ENCODE measurements at regions not wholly inside any gene's neighbourhood (a gene's known extent, or its start where the extent isn't known, plus 50 kb on each side); places are given as distances from the start of the nearest gene placed in this dataset.

DNA sequence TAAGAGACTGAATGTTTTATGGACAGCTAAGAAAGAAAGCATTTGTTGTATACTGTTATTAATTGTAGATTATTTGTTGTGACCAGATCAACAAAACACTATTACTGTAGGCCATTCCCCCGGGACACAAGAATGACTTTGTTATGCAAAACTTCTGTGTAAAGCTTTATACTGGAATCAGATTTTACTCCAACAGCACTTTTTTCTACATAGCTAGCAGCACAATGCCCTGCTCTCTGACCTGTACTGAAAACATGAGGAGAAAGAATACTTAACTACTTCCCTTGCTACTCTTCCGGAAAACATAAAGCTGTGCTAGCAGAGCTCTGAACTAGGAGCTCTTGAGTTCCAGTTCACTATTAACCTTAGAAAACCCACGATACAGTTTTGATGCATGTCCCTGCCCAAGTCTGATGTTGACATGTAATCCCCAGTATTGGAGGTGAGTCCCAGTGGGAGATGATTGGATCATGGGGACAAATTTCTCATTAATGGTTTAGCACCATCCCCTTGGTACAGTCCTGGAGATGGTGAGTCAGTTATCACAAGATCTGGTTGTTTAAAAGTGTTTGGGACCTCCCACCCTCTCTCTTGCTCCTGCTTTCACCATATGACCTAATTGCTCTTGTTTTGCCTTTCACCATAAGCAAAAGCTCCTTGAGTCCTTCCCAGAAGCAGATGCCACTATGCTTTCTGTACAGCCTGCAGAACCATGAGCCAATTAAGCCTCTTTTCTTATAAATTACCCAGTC, 601.1 kb upstream of the PIK3C3 start:
- DNase-seq (ENCODE audit: low read depth), result no peak

- no peak for DNase-seq (ENCODE audit: low read depth)
Observed at GRCh38 chr18:41351430-41351829, 603.6 kb upstream of the PIK3C3 start.

DNA sequence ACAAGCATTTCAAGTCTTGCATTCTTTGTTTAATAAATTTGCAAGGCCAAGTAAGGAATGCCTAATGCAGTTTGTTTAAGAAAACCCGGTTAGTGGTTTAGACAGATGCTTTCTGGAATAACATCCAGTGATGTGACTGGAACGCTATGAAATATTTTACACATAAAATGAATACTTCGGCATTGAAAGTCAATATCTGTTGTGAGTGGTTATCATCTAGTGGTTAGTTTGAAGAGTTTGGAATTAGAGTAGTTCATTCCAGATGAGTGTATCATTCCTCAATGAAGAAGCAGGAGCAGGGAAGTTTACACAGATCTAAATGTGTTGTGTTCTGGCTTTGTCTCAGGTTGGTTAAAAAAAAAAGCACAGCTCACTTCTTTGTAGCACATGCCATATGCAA, 608.0 kb upstream of the PIK3C3 start:
- no peak for DNase-seq (ENCODE audit: low read depth)

DNA sequence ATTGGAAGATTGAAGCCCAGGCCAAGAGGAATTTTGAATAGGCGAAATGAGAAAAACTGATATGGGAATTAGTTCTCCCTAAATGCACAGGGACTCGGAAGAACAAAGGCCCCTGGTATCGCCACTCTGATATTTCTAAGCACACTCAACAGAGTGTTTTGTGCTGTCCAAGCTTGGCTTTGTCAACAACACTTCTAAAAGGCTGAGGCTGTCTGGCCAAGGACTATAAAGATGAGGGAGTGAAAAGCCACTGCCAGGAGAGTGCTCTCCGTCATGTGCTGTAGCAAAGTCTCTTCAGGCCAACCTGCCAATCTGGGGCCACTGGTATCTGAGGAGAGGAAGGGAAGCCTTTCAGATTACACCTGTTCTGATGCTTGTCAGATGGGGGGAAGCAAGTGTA, 611.2 kb upstream of the PIK3C3 start:
- no peak for DNase-seq (ENCODE audit: low read depth)

GRCh38 chr18:41338341-41338740, 616.7 kb upstream of the PIK3C3 start:
- DNase-seq (ENCODE audit: low read depth), result no peak

GRCh38 chr18:41331661-41332060, 623.4 kb upstream of the PIK3C3 start:
- DNase-seq (ENCODE audit: low read depth), result no peak

DNA sequence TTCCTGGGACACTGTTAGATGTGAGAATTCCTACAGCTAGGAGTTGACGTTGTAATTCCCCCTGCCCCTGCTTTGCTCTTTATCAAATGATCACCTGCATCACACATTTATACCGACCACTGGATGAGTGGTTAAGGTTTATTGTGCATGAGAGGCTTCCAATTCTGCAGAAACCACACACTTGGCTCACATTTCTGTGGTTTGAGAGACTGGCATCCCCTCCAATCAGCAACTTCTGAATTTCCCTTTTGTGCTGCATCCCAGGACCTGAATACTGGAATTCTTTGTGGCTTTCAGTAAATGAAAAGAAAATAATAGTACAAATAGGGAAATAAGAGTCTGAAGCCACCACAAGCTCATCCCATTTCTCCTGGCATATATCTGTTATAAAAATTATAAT, 628.7 kb upstream of the PIK3C3 start:
- no peak for DNase-seq (ENCODE audit: low read depth)

- no peak for DNase-seq (ENCODE audit: low read depth)
Observed at GRCh38 chr18:41324934-41325333, 630.1 kb upstream of the PIK3C3 start.

GRCh38 chr18:41324020-41324791, 630.8 kb upstream of the PIK3C3 start:
- no peak for DNase-seq (ENCODE audit: low read depth)

DNA sequence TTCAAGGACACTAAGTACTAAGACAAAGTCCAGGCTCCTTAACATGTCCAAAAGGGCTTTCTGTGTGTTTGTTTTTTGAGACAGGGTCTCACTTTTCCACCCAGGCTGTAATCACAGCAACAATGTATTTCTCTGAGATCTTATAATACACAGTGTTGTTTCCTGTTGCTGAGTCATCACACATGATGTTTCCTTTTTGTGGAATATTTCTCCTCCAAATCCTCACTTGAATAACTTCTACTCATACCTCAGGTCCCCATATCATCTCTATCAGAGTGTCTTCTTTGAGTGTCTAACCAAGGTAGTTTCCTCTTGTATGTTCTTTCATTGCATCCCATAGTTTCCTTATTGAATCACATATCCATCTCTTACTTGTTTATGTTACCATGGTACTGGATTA, 632.0 kb upstream of the PIK3C3 start:
- no peak for DNase-seq (ENCODE audit: low read depth)

DNA sequence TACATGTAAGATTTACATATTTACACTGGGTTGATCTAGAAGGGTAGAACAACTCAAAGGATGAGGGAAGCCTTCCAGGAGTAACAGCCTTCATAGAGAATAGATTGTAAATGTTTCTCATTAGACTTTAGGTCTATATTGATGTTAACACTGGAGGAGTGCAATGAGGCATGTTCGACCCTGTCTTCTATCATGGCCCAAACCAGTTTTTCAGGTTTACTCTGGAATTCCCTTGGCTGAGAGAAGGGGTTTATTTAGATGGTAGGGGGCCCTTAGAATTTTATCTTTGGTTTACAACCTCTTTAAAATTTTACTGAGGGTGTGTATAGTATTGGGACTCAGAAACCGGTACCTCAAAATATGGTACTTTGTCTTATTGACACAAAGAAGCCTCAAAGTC, 634.9 kb upstream of the PIK3C3 start:
- no peak for DNase-seq (ENCODE audit: low read depth)

DNA sequence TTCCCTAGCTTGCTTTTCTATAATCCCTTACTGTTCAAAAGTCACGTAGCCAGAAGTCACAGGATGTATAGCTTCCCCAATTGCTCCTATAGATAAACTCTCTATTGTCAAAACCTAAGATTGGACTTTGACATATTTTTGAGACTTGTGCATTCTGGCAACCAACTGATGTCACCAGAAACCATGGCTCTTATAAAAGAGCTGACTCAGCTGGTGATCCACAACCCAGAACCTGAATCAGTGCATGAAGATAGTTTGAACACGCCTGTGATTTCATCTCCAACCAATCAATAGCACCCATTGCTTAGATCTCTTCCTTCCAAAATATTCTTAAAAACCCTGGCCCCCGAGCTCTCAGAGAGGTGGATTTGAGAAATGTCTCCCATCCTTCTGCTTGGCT, 639.9 kb upstream of the PIK3C3 start:
- no peak for DNase-seq (ENCODE audit: low read depth)

- DNase-seq (ENCODE audit: low read depth), result no peak
Observed at GRCh38 chr18:41311571-41312547, 643.2 kb upstream of the PIK3C3 start.

- DNase-seq (ENCODE audit: low read depth), result no peak
Observed at GRCh38 chr18:41297740-41298139, 657.3 kb upstream of the PIK3C3 start.

DNA sequence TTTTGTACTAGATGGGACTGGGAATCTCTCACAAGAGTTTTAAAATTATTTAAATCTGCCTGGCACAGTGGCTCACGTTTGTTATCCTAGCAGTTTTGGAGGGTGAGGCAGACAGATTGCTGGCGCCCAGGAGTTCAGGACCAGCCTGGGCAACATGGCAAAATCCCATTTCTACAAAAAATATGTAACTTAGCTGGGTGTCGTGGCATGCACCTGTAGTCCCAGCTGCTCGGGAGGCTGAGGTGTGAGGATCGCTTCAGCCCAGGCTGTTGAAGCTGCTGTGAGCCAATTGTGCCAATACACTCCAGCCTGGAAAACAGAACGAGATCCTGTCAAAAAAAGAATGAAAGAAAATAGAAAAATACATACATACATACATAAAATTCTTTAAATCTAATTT, 685.7 kb upstream of the PIK3C3 start:
- no peak for DNase-seq (ENCODE audit: low read depth)

DNA sequence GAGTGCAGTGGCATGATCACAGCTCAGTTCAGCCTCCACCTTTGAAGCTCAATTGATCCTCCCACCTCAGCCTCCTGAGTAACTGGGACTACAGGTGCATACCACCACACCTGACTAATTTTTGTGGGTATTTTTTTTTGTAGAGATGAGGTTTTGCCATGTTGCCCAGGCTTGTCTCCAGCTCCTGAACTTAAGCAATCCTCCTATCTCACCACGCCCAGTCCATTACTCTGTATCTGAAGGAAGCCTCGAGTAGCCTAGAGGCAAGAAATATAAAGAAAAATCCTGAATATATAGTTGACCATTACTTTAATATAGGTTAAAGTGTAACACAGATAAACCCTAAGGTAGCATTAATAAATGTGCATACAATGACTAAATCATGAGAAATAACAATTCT, 686.8 kb upstream of the PIK3C3 start:
- DNase-seq (ENCODE audit: low read depth), result no peak

DNA sequence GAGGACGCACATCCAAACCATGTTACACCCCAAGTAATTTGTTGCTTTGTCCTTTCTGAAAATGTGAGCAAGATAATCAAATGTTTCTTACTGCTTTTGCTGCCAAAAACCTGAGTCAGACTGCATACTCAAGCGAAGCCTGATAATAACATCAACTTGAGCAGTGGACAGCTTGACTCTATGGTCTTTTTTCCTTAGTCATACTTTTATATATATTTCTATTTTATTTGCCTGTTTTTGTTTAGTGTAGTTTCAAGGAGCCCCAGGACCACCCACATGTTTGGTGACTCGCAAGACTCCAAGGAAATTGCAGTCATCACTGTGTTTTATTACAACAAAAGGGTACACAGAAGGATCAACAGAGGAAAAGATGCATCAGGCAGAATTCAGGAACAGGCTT, 688.4 kb upstream of the PIK3C3 start:
- no peak for DNase-seq (ENCODE audit: low read depth)

GRCh38 chr18:41266204-41266603, 688.8 kb upstream of the PIK3C3 start:
- no peak for DNase-seq (ENCODE audit: low read depth)

GRCh38 chr18:41265047-41265446, 690.0 kb upstream of the PIK3C3 start:
- no peak for DNase-seq (ENCODE audit: low read depth)

DNA sequence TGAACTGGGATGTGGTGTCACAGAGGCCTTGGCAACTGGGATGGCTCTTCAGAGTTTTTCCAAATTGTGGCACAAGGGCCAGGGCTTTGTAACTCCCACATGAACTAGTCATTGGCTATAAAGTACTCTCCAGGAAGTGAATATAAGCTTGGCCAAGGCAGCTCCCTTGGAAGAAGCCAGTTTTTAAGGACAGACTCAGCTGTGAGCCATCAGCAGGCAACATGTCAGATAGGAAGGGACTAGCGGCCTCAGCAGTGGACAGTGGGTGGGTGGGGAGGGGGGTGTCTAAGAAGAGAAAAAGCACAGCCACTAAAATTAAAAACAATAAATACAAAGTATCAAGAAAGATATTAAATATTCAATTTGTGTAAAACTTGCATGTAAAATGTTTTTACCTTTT, 691.1 kb upstream of the PIK3C3 start:
- DNase-seq (ENCODE audit: low read depth), result no peak

- DNase-seq (ENCODE audit: low read depth), result no peak
Observed at GRCh38 chr18:41262688-41263087, 692.3 kb upstream of the PIK3C3 start.

GRCh38 chr18:41244591-41245037, 710.4 kb upstream of the PIK3C3 start:
- DNase-seq (ENCODE audit: low read depth), result no peak
